ENCODE measurements at regions not wholly inside any gene's neighbourhood (a gene's known extent, or its start where the extent isn't known, plus 50 kb on each side); places are given as distances from the start of the nearest gene placed in this dataset.

DNA sequence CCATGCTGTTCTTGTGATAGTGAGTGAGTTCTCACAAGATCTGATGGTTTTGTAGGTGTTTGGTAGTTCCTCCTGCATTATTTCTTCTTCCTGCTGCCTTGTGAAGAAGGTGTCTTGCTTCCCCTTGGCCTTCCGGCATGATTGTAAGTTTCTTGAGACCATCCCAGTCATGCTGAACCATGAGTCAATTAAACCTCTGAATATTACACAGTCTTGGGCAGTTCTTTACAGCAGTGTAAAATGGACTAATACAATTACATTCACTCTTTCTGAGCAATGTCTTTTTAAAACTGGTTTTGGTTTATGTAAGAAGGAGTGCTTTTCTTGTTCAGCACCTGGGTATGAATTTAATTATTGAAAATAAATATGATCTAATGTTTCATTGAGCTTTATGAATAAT is 50.7 kb upstream of the ARRDC3 start:
- no peak overlapping the region for H3K27ac ChIP-seq (ENCODE audit: insufficient read depth, low read depth, low read length)
- H3K9me3 ChIP-seq (replicated peaks; ENCODE audit: control insufficient read depth, insufficient read depth, low read length): no peaks in the 10 kb centered on the region
- H3K4me1 ChIP-seq (ENCODE audit: control insufficient read depth, extremely low read depth, insufficient read depth, low read length): no peaks in the 10 kb centered on the region
- H3K4me3 ChIP-seq (replicated peaks in 1 of 3; ENCODE audit: insufficient read depth in 1 of 3, low read depth in 1 of 3, low read length in 3 of 3): no peak overlapping the region
- no peaks in the 10 kb centered on the region for H4K20me1 ChIP-seq (replicated peaks; ENCODE audit: control insufficient read depth, extremely low read depth, insufficient read depth, low read length)
- CTCF ChIA-PET: interaction anchor here (1.7 kb wide), 1 partner anchor 14 kb away, joined by 6 read pairs; no protein-coding TSS in a partner anchor
- no peaks in the 10 kb centered on the region for H3K9me1 ChIP-seq (replicated peaks; ENCODE audit: control insufficient read depth, extremely low read depth, insufficient read depth, low read length)
- intact Hi-C loops (cut with micrococcal nuclease) (loop anchor here (5.0 kb wide), 1 partner anchor 1937 kb away; no protein-coding TSS in a partner anchor), dilution Hi-C loops (cut with MboI; ENCODE audit: extremely low pct_ligation_motif_present, low sequenced_read_pairs) (no loop called here)
- H2AFZ ChIP-seq (ENCODE audit: low read depth, low read length): no peak overlapping the region
- DNase-seq (ENCODE audit: low read depth, low spot score) (no peak), FAIRE-seq (no peak)
- no peaks in the 10 kb centered on the region for H3K27me3 ChIP-seq (ENCODE audit: control insufficient read depth in 2 of 2, insufficient read depth in 2 of 2, low read length in 2 of 2)
- TF ChIP-seq, protein P1, sequence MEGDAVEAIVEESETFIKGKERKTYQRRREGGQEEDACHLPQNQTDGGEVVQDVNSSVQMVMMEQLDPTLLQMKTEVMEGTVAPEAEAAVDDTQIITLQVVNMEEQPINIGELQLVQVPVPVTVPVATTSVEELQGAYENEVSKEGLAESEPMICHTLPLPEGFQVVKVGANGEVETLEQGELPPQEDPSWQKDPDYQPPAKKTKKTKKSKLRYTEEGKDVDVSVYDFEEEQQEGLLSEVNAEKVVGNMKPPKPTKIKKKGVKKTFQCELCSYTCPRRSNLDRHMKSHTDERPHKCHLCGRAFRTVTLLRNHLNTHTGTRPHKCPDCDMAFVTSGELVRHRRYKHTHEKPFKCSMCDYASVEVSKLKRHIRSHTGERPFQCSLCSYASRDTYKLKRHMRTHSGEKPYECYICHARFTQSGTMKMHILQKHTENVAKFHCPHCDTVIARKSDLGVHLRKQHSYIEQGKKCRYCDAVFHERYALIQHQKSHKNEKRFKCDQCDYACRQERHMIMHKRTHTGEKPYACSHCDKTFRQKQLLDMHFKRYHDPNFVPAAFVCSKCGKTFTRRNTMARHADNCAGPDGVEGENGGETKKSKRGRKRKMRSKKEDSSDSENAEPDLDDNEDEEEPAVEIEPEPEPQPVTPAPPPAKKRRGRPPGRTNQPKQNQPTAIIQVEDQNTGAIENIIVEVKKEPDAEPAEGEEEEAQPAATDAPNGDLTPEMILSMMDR (IDR thresholded peaks at IDR 0.05; ENCODE audit: extremely low read depth in 1 of 2, insufficient read depth in 1 of 2, low read depth in 1 of 2, low read length in 2 of 2): no peak
- no peak overlapping the region for H3K9ac ChIP-seq (replicated peaks; ENCODE audit: extremely low read depth, insufficient read depth, low read length)
- BruUV-seq (replicated peaks): no TSS peak
- H3K4me2 ChIP-seq (ENCODE audit: insufficient read depth, low read length): no peak overlapping the region
- POLR2A ChIA-PET: no interaction called here
- H3K36me3 ChIP-seq (ENCODE audit: control insufficient read depth in 2 of 2, extremely low read depth in 1 of 2, insufficient read depth in 2 of 2, low read length in 2 of 2): no peaks in the 10 kb centered on the region
- no peaks in the 10 kb centered on the region for H3K79me2 ChIP-seq (ENCODE audit: control insufficient read depth, insufficient read depth, low read length)

Data from endothelial cell of umbilical vein (primary cell).